ENCODE measurements at regions not wholly inside any gene's neighbourhood (a gene's known extent, or its start where the extent isn't known, plus 50 kb on each side); places are given as distances from the start of the nearest gene placed in this dataset.

DNA sequence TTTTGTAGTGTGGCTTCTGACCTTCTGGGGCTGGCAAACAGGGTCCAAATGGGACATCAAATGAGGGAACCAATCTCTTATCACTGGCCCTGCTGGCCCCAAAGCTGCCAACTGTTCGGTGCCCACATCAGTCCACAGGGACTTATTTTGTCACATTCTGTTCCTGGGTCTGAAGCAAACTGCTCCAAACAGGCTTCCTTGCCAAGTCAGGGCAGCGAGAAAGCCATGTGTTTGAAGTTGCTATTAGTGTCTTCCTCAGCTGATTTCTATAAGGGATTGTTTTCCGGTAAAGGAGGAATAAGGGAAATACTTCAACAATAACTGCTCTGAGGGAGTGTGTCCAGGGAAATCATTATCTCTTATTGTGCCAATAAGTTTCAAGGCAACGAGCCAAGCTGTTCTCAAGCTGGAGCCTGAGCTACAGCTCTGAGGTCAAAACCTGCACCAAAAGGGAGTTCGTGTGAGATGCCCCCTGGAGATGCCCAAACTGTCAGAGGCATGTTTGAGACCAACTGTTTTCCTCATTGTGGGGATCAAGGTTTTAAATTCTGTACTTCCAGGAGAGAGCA is 381.4 kb upstream of the PROX1 start:
- Histone ChIP-seq H3K79me2 (ENCODE audit: low read depth) (no peaks in the 10 kb centered on the region), H3F3A (ENCODE audit: low read depth) (no peaks in the 10 kb centered on the region), H3K27ac (no peak overlapping the region), H3K4me1 (no peaks in the 10 kb centered on the region), H3K9ac (no peak overlapping the region), H3K36me3 (no peaks in the 10 kb centered on the region), H3K27me3 (no peaks in the 10 kb centered on the region), H3K4me3 (no peak overlapping the region), H3K9me3 (ENCODE audit: low read depth) (no peaks in the 10 kb centered on the region), H2AFZ (replicated peaks) (no peak overlapping the region), H4K20me1 (ENCODE audit: low read depth) (no peaks in the 10 kb centered on the region), H3K4me2 (no peak overlapping the region)
- no peaks in the 10 kb centered on the region for H3K9me3 Mint-ChIP-seq
- H3K4me3 Mint-ChIP-seq = no peak overlapping the region
- no peak for DNase-seq (ENCODE audit: low spot score)
- H3K36me3 Mint-ChIP-seq = no peaks in the 10 kb centered on the region
- TF ChIP-seq EZH2 (IDR thresholded peaks at IDR 0.05) (no peak), EZH2phosphoT487 (IDR thresholded peaks at IDR 0.05) (no peak)
- TF ChIP-seq, protein P1, sequence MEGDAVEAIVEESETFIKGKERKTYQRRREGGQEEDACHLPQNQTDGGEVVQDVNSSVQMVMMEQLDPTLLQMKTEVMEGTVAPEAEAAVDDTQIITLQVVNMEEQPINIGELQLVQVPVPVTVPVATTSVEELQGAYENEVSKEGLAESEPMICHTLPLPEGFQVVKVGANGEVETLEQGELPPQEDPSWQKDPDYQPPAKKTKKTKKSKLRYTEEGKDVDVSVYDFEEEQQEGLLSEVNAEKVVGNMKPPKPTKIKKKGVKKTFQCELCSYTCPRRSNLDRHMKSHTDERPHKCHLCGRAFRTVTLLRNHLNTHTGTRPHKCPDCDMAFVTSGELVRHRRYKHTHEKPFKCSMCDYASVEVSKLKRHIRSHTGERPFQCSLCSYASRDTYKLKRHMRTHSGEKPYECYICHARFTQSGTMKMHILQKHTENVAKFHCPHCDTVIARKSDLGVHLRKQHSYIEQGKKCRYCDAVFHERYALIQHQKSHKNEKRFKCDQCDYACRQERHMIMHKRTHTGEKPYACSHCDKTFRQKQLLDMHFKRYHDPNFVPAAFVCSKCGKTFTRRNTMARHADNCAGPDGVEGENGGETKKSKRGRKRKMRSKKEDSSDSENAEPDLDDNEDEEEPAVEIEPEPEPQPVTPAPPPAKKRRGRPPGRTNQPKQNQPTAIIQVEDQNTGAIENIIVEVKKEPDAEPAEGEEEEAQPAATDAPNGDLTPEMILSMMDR (IDR thresholded peaks at IDR 0.05) = no peak
- no peaks in the 10 kb centered on the region for H3K4me1 Mint-ChIP-seq
- no peak overlapping the region for H3K27ac Mint-ChIP-seq
- peaks cover 8% of the 10 kb centered on the region for H3K27me3 Mint-ChIP-seq (ENCODE audit: insufficient read depth, low read depth)

DNA sequence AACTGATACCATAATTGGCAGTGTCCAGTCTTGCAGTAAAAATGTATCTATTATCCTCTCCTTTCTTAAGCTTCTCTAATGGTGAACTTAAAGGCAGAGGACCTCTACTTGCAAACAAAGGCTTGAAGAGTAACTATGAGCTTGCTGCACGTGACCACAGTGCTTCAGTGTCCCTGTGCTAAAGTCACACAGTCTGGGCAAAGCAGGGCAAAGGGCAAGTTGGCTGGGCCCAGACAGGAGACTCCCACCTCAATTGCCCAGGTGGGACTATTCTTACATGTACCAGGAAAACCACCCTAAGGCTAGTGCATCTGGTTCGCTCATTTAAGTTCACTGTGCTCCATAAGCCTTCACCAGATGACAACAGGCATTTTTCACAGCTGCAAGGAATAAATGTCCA is 374.2 kb upstream of the PROX1 start:
- Histone ChIP-seq H3K4me2 (no peak overlapping the region), H3K36me3 (no peaks in the 10 kb centered on the region), H3K27me3 (no peaks in the 10 kb centered on the region), H3K9ac (no peak overlapping the region), H3K79me2 (ENCODE audit: low read depth) (no peaks in the 10 kb centered on the region), H3F3A (ENCODE audit: low read depth) (no peaks in the 10 kb centered on the region), H2AFZ (replicated peaks) (no peak overlapping the region), H4K20me1 (ENCODE audit: low read depth) (no peaks in the 10 kb centered on the region), H3K9me3 (ENCODE audit: low read depth) (no peaks in the 10 kb centered on the region), H3K4me1 (no peaks in the 10 kb centered on the region), H3K27ac (no peak overlapping the region), H3K4me3 (no peak overlapping the region)
- Mint-ChIP-seq H3K27ac (no peak overlapping the region), H3K27me3 (ENCODE audit: insufficient read depth, low read depth) (peaks cover 10% of the 10 kb centered on the region), H3K4me1 (peaks cover 4% of the 10 kb centered on the region), H3K36me3 (no peaks in the 10 kb centered on the region), H3K9me3 (no peaks in the 10 kb centered on the region), H3K4me3 (no peak overlapping the region)
- TF ChIP-seq EZH2 (IDR thresholded peaks at IDR 0.05) = no peak
- TF ChIP-seq, protein P1 (IDR thresholded peaks at IDR 0.05) = no peak
- no peak for TF ChIP-seq EZH2phosphoT487 (IDR thresholded peaks at IDR 0.05)
- no peak for DNase-seq (ENCODE audit: low spot score)

DNA sequence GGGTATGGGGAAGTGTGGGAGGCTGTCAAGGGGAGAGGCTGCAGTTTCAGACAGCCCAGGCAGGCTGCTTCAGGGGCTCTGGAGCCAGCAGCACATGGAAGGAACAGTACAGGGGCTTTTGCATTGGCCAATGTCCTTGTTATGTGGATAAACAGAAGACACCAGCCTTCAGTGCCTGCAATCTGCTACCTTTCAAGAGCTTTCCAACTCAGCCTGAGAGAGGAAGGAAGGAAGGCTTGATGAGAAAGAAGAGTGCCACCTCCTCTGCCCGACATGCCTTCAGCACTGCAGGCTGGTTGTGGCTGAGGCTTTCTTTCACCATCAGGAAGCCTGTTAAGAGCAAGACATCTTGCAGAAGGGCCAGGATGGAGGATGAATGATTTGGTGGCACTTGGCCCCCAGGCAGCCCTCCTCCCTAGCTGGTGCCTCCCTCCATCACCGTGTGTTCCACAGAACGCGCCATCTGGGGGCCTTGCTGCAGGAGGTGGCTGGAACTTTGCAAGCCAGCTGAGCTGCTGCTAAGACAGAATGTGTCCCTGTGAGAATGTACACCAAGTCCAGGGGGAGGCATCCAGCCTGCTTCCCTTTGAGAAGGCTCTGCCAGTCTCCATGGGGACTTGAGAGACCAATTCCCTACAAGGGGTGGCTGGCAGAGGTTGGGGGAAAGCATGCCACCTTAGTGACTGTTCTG is 372.4 kb upstream of the PROX1 start:
- no peak overlapping the region for H3K4me3 ChIP-seq
- Mint-ChIP-seq H3K4me3 (no peak overlapping the region), H3K4me1 (peaks cover 4% of the 10 kb centered on the region), H3K27me3 (ENCODE audit: insufficient read depth, low read depth) (peaks cover 6% of the 10 kb centered on the region), H3K36me3 (no peaks in the 10 kb centered on the region), H3K9me3 (no peaks in the 10 kb centered on the region), H3K27ac (no peak overlapping the region)
- H3K9me3 ChIP-seq (ENCODE audit: low read depth) = no peaks in the 10 kb centered on the region
- no peaks in the 10 kb centered on the region for H4K20me1 ChIP-seq (ENCODE audit: low read depth)
- H3F3A ChIP-seq (ENCODE audit: low read depth) = no peaks in the 10 kb centered on the region
- H3K79me2 ChIP-seq (ENCODE audit: low read depth) = no peaks in the 10 kb centered on the region
- TF ChIP-seq, protein P1 (IDR thresholded peaks at IDR 0.05) = no peak
- TF ChIP-seq EZH2phosphoT487 (IDR thresholded peaks at IDR 0.05) (no peak), EZH2 (IDR thresholded peaks at IDR 0.05) (no peak)
- H3K9ac ChIP-seq = no peak overlapping the region
- no peak overlapping the region for H3K4me2 ChIP-seq
- no peak for DNase-seq (ENCODE audit: low spot score)
- no peak overlapping the region for H3K27ac ChIP-seq
- H3K36me3 ChIP-seq = no peaks in the 10 kb centered on the region
- H3K4me1 ChIP-seq = no peaks in the 10 kb centered on the region
- no peaks in the 10 kb centered on the region for H3K27me3 ChIP-seq
- no peak overlapping the region for H2AFZ ChIP-seq (replicated peaks)

Measured in neural progenitor cell (in vitro differentiated cells).